GM18519 (cell line): ENCODE measurements at regions not wholly inside any gene's neighbourhood (a gene's known extent, or its start where the extent isn't known, plus 50 kb on each side); places are given as distances from the start of the nearest gene placed in this dataset.

Experiments
- ATAC-seq: cut with Tn5 transposase; IDR thresholded peaks from one replicate; pipeline ENCODE4 v1.9.1; 2021; ENCODE audit warnings: mild to moderate bottlenecking, moderate library complexity; ENCODE audit not compliant: unreplicated experiment, low FRiP score

DNA sequence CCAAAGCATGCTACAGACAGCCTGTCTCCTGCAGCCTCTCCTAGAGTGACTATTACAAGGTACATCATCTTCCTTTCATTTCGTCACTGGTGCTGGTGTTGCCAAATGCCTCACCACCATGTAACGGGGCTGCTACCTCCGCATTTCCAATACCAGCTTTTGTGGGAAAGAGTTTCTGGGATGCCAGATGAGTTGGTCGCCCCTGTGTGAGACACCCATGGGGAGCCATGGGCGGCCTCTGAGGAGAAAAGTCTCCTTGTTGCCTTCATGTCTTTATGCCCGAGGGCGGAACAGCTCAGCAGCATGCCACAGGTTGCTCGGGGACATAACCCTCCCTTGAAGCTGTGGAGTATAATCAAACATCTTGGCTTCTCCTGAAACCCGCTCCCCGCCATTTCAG, 169.6 kb downstream of the THBS2 start:
- no peak for ATAC-seq

DNA sequence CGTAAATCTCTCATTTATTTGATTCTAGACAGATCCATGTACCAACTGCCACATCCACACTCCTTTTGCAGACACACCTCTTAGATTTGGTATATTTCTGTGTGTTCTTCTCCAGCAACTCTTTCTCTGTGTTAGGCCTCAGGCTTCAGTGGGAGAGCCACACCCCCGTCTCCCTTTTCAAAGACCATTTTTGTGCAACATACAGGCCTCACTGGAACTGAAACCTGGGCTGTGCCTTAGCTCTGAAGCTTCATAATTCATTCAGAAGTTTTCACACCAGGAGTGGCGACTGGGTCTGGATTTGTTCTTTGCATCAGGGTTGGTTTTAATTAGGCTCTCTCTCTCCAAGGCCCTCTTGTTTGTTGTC, 170.2 kb downstream of the THBS2 start:
- ATAC-seq, result no peak

DNA sequence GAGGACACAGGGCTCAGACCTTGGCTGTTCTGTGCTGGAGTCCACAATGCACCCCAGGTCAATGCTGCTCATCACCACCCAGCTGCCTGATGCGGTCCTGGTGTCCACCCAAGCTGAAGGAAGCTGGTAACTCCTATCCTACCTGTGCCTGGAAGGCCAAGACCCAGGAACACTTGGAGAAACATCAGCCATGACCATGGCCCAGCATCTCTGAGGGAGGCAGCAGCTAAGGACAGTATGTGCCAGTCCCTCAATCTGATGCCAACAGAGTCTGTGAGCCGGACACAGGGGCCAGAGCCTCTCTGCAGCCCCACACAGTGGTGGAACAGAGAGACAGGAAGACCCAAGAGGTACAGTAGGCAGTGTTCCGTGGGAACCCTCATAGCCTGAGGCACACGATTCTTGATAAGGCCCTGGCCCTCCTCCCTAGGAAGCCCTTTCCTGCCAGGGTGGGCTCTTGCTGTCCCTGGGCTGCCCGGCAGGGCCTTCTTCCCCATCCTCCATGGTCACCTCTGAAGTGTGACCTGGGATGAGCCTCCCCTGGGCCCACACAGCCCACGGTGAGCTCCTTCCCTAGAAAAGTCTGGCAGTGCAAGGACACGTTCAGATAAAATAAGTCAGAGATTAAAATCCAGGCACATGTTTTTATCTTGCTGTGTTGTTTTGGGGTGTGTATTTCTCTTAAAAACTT, 170.7 kb downstream of the THBS2 start:
- ATAC-seq, result no peak

DNA sequence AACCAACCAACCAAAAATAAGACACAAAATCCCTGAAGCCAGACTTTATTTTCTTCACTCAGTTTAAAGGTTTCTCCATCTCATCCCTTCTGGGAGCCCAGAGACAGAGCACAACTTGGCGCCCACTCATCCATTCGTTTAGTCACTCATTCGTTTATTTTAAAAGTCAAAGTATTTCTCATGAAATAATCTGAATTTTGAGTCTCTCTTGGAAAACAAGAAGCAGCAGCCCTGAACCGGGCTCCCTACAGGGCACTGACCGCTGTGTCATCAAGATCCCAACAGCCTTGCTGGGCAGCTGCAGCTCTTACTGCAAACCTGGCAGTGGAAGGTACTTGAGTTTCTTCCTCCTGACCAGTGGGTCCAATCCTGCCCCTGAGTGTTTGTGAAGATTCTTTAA, 171.6 kb downstream of the THBS2 start:
- no peak for ATAC-seq

DNA sequence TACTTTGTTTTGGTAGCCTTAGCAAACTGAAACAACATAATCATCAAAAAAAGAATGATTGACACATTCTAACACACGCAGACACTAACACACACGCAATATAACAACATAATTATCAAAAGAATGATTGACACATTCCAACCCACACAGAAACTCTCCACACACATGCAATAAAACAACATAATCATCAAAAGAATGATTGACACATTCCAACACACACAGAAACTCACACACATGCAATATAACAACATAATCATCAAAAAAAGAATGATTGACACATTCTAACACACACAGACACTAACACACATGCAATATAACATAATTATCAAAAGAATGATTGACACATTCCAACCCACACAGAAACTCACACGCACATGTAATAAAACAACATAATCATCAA, 172.4 kb downstream of the THBS2 start:
- no peak for ATAC-seq

DNA sequence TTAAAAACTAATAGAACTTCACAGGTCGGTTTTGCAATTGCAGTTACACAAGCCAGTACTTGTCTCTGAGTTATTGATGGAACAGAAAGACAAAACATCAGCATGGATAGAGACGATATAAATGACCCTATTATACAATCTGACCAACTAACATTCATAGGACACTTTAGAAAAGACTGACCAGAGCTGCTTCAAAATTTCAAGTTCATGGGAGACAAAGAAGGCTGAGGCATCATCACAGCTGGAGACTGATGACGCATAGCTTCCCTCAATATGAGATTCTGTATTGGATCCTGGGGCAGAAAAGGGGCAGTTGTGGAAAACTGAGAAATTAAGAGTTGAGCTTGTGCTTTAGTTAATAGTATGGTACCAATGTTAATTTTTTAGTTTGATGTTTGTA, 174.0 kb downstream of the THBS2 start:
- no peak for ATAC-seq

DNA sequence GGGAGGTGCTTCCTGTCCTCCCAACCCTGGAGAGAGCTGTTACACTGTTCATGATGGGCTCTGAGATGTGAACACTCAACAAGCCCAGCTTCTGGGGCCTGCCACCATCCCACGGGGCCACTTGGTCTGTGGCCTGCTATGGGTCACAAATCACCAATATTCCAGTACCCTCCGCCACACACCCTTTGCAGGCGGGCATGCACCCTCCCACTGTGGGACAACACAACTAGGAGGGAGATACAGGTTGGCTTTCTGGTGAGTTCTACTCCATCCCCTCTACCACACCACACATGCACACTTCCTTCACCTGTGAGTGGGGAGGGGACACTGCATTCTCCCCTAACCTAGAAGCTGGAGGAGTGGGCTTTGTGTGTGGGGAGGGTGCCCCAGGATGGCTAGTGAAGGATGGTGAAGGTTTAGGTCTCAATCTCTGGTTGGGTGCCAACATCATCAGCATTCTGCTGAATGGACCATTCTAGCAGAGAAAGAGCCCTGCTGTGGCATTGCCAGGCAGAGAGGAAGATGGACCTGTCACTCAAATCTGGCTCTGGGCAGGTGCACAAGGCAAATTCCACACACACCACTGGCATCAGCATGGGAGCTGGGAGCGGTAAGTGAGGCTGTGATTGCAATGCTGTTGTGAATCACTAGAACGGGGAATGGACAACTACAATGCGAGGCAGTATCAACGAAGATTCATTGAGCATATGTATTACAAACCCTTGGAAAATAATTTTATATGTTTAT, 175.1 kb downstream of the THBS2 start:
- ATAC-seq, result no peak

DNA sequence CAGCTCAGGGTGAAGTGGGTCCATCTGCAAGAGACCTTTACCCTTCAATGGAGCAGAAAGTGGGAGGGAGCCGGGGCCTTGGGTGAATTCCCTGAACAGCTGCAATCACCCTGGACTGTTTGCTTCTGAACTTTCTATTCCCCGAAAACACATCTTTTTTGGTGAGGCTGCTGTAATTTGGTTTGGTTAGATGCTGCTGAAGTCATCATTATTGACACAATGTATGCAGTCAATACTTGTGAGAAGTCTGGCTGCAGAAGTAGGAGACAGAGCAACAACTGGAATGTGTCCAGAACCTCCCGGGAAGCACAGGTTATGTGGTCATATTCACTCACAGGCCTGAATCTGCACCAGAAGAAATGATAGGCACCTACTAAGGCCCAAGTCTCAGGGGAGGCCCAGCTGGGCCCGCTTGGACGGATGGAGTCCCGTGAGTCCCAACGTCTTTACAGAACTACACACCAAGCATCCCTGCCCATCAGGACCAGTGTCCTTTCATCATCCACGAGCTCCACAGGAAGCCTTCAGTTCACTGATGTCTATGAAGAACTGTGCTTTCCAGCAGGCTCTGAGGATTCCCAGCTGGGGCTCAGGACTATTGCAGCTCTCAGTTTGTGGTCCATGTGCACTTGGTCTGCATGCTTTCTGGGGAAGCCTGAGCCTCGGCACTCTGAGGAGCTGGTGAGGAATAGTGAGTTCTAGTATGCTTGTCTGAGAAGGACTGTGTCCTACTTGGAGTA, 177.6 kb downstream of the THBS2 start:
- ATAC-seq, result no peak

DNA sequence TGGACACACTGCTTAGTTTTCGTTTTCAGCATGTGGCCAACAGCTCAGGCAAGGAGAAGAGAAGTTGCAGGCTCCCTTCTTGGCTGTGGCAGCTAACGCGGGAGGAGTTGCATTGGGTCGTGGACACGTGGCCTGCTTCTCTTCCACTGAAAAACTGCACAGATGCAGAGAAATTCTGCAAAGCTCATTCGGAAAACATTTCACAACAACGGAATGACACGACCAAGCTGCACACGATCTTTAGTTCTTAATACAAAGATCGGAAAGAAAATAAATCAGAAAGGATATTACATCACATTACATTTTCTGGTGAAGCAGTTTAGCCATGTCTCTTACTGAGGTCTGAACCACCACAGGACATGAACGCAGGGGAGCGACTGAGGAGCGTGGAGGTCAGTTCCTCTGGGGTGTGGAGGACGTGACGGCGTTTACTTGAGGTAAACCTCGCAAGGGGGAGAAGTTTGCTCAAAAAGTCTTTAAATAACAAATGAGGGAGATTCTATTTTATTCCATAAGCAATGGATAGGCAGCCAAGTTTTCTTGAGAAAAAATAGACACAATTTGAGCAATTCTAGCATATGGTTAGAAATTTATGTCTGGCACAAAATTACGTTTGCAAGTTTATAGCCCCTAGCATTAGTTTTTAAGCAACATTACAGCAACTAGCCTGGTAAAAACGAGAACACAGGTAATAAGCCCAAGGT, 178.3 kb downstream of the THBS2 start:
- ATAC-seq, result no peak

DNA sequence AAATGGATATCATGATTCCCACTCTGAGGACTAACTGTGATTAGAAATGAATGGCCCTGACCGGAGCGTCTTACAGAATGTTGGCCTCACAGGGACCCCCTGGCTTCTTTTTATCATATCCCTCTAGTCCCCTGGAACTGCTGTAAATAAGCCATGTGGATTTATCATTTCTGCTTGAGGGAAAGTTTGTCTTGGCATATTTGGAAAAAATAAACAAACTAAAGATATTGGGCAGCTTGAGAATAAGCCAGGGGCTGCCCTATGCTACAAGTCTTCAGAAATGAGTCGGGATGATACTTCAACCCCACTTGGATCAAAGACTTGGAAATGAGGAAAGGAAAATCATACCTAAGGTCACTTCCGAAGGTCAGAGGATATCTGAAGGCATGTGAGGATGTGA, 179.1 kb downstream of the THBS2 start:
- ATAC-seq, result no peak

DNA sequence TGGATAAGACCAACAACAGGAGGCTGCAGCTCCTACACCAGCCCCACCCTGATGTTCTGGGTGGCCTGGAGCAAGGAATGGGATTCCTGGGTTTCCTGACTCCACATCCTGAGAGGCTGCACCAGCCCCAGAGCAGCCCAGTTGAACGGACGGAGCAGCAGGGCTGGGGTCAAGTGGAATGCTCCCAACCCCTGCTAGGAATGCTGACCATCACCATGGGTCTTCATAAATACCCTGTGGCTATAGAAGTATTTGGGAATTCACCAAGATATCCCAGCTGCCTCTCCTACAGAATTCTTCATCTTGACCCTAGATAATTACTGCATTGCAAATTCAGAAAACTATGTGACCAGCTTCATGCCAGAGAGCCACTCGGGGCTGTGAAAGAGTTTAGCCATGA, 180.3 kb downstream of the THBS2 start:
- ATAC-seq, result no peak

DNA sequence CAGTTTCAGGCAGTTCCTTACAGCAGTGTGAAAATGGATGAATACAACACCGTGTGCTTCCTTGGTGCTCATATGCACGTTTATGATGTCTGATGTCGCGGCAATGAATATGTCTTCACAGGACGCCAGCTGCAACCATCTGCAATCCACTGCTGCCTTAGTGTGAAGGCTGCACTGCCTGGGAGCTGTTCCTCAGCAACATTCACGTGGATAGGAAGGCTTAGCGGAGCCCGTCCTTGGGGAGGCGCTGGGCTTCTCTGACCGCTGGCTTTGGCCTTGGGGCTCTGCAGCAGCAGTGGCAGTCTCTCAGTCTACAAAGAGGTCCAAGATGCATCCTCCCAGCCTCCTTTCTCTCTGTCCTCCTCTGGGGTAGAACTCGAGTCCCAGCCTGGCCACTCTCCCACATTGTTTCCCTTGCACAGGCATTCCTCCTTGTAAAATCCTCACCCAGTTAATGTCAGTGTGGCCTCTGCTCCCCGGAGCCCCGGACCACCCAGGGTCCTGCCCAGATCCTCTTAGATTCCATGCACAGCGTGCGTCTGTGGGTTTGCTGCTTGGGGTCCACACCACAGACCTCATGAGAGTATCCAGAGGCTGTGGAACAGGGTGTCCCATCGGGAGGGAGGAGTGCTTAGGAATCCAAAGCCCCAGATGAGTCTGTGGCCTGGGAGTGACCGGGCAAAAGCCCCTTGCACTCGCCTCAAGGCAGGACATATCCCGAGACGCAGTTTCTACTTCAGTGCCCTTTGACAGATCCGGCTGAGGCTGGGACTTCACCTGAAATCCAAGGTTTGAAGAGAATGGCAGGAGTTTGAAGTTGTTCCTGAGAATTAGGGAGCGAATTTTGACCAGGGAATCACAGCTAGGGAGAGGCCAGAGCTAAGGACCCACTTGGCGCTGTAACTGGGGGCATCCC, 181.3 kb downstream of the THBS2 start:
- ATAC-seq, result no peak

DNA sequence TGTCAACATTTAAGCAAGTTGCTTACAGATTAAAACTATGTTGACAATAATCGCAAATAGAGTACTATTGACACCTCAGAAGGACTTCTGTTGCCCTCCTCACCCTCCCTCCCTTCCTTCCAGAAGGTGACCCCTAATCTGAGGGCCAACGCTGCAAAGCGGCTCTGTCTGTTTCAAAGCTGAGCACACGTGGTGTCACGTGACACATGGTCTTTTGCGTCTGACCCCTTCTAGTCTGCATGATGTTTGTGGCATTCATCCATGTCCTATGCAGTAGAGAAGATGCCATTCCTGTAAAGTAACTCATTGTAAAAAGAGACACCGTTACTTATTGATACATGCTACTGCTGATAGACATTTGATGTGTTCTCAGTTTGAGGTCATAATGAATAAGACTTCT, 182.3 kb downstream of the THBS2 start:
- ATAC-seq, result no peak

DNA sequence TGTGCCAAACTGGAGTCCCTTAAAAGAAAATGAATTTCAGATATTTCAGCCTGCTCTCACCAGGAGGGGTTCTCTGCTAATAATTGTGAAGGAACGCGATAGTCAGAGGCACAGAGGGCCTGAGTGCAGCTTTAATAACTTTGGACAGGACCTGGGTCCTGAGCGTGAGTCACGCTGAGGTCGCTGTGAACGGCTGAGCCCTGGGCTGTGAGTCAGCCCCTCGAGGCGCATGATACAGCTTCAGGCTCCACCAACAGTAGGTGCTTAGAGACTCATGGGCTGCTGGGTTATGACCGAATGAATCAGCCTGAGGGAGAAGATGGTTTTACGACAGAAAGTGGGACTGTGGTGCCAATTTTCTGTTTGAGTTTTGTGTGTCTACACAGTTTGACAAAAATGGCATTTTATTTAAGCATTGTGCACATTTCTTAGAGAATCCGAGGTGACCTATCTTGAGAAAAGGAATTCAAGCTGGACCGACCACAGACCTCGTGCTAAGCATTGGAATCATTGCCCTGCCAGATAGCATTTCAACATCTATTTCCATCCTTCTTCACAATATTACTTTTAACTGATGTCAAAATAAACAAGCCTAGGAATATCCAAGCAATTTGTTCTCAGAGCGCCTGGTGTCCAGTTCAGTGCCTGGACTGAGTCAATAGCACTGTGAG, 183.0 kb downstream of the THBS2 start:
- no peak for ATAC-seq

DNA sequence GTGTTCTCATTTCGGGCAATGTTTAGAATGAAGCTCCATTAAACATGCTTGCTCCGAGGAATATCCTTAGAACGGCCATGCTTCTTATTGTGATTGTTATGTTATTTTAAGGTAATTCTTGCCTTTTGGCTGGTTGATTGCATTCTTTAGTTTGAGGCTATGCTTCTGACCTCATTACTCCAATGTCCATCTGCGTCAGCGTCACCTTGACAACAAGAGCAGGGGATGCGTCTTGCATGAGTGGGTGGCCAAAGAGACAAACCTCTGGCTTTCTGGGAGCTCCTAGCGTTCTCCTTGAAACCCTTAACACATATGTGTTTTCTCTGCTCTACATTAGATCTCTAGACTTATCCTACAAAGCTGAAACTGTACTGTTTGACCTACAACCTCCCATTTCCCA, 184.3 kb downstream of the THBS2 start:
- no peak for ATAC-seq

DNA sequence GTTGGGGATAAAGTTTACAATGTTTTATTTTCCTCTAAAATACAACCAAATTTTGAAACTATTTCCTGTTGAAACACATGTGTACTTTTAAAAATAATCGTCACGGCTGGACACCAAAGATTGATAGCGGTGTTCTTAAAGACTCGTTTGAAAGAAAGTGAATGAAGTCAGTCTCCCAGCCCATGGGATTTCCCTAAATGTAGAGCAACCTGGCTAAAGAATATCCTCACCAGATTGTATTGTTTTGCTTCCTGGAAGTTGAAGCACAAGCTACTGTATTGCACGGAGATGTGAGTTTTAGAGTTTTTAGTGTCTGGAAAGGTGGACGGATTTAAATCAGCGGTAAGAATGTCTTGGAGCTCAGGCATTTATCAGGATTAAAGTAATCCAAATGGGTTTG, 189.5 kb downstream of the THBS2 start:
- ATAC-seq, result no peak

DNA sequence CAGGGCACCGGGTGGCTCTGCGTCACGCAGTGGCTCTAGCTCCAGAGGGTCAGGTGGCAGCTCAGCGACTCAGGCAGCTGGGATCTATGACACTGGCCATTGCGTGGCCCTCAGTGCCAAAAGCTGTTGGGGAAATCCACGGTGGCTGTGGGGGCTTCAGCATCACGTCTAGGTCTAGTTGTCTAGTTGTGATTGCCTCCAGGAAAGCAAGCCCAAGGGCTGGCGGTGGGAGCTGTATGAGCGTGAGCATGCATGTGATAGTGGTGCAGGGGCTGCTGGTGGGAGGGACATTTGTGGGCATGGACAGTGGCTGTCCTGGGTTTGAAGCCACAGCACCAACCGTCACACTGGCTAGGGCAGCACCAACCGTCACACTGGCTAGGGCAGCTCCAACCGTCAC, 191.4 kb downstream of the THBS2 start:
- ATAC-seq, result no peak

DNA sequence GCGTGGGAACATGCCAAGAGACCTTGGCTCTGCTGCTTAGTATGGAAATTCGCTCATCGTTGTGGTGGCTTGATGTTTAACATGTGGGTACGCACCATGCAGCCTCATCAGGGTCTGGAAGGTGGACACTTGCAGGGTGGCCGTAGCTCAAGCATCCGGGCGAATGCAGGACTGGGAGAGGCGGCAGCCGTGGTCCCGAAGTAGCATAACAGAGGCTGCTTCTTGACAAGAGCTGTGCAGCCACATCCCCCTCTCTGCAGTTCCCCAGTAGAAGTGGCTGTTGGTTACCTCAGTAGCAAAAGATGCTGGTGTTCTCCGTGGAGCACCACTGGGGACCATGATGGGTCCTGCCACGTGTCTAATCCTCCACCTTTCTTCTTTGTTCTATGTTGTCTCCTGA, 195.0 kb downstream of the THBS2 start:
- no peak for ATAC-seq

DNA sequence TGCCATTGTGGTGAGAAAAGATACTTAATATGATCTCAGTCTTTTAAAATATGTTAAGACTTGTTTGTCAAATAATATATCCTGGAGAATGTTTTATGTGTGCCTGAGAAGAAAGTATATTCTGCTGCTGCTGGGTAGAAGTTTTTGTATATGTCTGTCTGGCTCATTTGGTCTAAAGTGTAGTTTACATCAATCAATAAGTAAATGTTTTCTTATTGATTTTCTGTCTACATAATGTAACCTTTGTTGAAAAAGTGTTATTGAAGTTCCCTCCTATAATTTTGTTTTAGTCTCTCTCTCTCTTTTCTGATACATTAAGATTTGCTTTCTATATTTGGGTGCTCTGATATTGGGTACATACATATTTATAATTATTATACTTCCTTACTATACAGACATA, 201.2 kb downstream of the THBS2 start:
- ATAC-seq, result no peak

DNA sequence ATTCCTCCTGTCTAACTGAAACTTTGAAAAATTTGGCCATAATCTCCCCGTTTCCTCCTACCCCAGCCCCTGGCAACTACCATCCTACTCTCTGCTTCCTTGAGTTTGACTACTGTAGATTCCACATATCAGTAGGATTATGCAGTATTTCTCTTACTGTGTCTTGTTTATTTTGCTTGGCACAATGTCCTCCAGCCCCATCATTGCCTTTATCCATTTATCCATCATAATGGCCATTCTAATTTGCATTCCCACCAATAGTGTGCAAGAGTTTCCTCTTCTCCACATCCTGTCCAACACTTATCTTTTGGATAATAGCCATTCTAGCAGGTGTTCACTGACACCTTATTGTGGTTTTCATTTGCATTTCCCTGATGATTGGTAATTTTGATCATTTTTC, 202.3 kb downstream of the THBS2 start:
- ATAC-seq, result no peak
